ENCODE measurements at regions not wholly inside any gene's neighbourhood (a gene's known extent, or its start where the extent isn't known, plus 50 kb on each side); places are given as distances from the start of the nearest gene placed in this dataset.

GRCh38 chr10:121049489-121049888 lies 198.3 kb downstream of the WDR11 start:
- no peak for TF ChIP-seq POLR2AphosphoS5 (IDR thresholded peaks at IDR 0.05)
- no peak for TF ChIP-seq POLR2A (IDR thresholded peaks at IDR 0.05)
- TF ChIP-seq, protein P1, sequence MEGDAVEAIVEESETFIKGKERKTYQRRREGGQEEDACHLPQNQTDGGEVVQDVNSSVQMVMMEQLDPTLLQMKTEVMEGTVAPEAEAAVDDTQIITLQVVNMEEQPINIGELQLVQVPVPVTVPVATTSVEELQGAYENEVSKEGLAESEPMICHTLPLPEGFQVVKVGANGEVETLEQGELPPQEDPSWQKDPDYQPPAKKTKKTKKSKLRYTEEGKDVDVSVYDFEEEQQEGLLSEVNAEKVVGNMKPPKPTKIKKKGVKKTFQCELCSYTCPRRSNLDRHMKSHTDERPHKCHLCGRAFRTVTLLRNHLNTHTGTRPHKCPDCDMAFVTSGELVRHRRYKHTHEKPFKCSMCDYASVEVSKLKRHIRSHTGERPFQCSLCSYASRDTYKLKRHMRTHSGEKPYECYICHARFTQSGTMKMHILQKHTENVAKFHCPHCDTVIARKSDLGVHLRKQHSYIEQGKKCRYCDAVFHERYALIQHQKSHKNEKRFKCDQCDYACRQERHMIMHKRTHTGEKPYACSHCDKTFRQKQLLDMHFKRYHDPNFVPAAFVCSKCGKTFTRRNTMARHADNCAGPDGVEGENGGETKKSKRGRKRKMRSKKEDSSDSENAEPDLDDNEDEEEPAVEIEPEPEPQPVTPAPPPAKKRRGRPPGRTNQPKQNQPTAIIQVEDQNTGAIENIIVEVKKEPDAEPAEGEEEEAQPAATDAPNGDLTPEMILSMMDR (IDR thresholded peaks at IDR 0.05): no peak
- no peak for TF ChIP-seq EP300 (IDR thresholded peaks at IDR 0.05; ENCODE audit: low read depth)
